ENCODE measurements at regions not wholly inside any gene's neighbourhood (a gene's known extent, or its start where the extent isn't known, plus 50 kb on each side); places are given as distances from the start of the nearest gene placed in this dataset.
"Not testable (repeated sequence)": the region's sequence is repeated elsewhere in the genome, so short reads cannot be mapped to it uniquely, and the experiment has no call there.

- H3K27me3 ChIP-seq (ENCODE audit: control insufficient read depth in 3 of 3, insufficient read depth in 3 of 3, low read length in 3 of 3), result no peaks in the 10 kb centered on the region
- H3K36me3 ChIP-seq (ENCODE audit: control insufficient read depth in 3 of 3, insufficient read depth in 3 of 3, low read length in 3 of 3), result no peaks in the 10 kb centered on the region
Observed at GRCh38 chr5:166595274-166595951, 1696.0 kb upstream of the WWC1 start.

GRCh38 chr5:166596043-166596442, 1695.4 kb upstream of the WWC1 start:
- Histone ChIP-seq H3K9ac (ENCODE audit: low read depth in 1 of 3, low read length in 3 of 3) (no peak overlapping the region), H3K27me3 (ENCODE audit: control insufficient read depth in 3 of 3, insufficient read depth in 3 of 3, low read length in 3 of 3) (no peaks in the 10 kb centered on the region), H3K27ac (ENCODE audit: low read depth, low read length) (no peak overlapping the region), H3K4me1 (ENCODE audit: control insufficient read depth in 3 of 3, insufficient read depth in 3 of 3, low read length in 3 of 3) (no peaks in the 10 kb centered on the region), H3K4me3 (ENCODE audit: low read length in 3 of 3) (no peak overlapping the region), H3K36me3 (ENCODE audit: control insufficient read depth in 3 of 3, insufficient read depth in 3 of 3, low read length in 3 of 3) (no peaks in the 10 kb centered on the region), H3K9me3 (ENCODE audit: control insufficient read depth in 3 of 3, low read length in 3 of 3) (no peaks in the 10 kb centered on the region)

More at GRCh38 chr5:166595274-166595951, 1696.0 kb upstream of the WWC1 start:
- H3K4me3 ChIP-seq (ENCODE audit: low read length in 3 of 3), result no peak overlapping the region
- H3K9me3 ChIP-seq (ENCODE audit: control insufficient read depth in 3 of 3, low read length in 3 of 3), result no peaks in the 10 kb centered on the region
- no peak overlapping the region for H3K27ac ChIP-seq (ENCODE audit: low read depth, low read length)
- H3K9ac ChIP-seq (ENCODE audit: low read depth in 1 of 3, low read length in 3 of 3), result no peak overlapping the region
- H3K4me1 ChIP-seq (ENCODE audit: control insufficient read depth in 3 of 3, insufficient read depth in 3 of 3, low read length in 3 of 3), result no peaks in the 10 kb centered on the region

GRCh38 chr5:166602271-166602670, 1689.2 kb upstream of the WWC1 start:
- H3K27me3 ChIP-seq (ENCODE audit: control insufficient read depth in 3 of 3, insufficient read depth in 3 of 3, low read length in 3 of 3), result no peaks in the 10 kb centered on the region
- no peak overlapping the region for H3K9ac ChIP-seq (ENCODE audit: low read depth in 1 of 3, low read length in 3 of 3)
- H3K9me3 ChIP-seq (ENCODE audit: control insufficient read depth in 3 of 3, low read length in 3 of 3), result no peaks in the 10 kb centered on the region
- no peak overlapping the region for H3K4me3 ChIP-seq (ENCODE audit: low read length in 3 of 3)
- no peak overlapping the region for H3K27ac ChIP-seq (ENCODE audit: low read depth, low read length)
- H3K36me3 ChIP-seq (ENCODE audit: control insufficient read depth in 3 of 3, insufficient read depth in 3 of 3, low read length in 3 of 3), result no peaks in the 10 kb centered on the region
- H3K4me1 ChIP-seq (ENCODE audit: control insufficient read depth in 3 of 3, insufficient read depth in 3 of 3, low read length in 3 of 3), result no peaks in the 10 kb centered on the region

GRCh38 chr5:166617507-166617906, 1673.9 kb upstream of the WWC1 start:
- Histone ChIP-seq H3K27ac (ENCODE audit: low read depth, low read length) (no peak overlapping the region), H3K9me3 (ENCODE audit: control insufficient read depth in 3 of 3, low read length in 3 of 3) (no peaks in the 10 kb centered on the region), H3K4me1 (ENCODE audit: control insufficient read depth in 3 of 3, insufficient read depth in 3 of 3, low read length in 3 of 3) (no peaks in the 10 kb centered on the region), H3K9ac (ENCODE audit: low read depth in 1 of 3, low read length in 3 of 3) (no peak overlapping the region), H3K36me3 (ENCODE audit: control insufficient read depth in 3 of 3, insufficient read depth in 3 of 3, low read length in 3 of 3) (no peaks in the 10 kb centered on the region), H3K27me3 (ENCODE audit: control insufficient read depth in 3 of 3, insufficient read depth in 3 of 3, low read length in 3 of 3) (no peaks in the 10 kb centered on the region), H3K4me3 (ENCODE audit: low read length in 3 of 3) (no peak overlapping the region)

GRCh38 chr5:166618526-166618925, 1672.9 kb upstream of the WWC1 start:
- Histone ChIP-seq H3K9me3 (ENCODE audit: control insufficient read depth in 3 of 3, low read length in 3 of 3) (no peaks in the 10 kb centered on the region), H3K27ac (ENCODE audit: low read depth, low read length) (no peak overlapping the region), H3K9ac (ENCODE audit: low read depth in 1 of 3, low read length in 3 of 3) (no peak overlapping the region), H3K4me1 (ENCODE audit: control insufficient read depth in 3 of 3, insufficient read depth in 3 of 3, low read length in 3 of 3) (no peaks in the 10 kb centered on the region), H3K4me3 (ENCODE audit: low read length in 3 of 3) (no peak overlapping the region), H3K27me3 (ENCODE audit: control insufficient read depth in 3 of 3, insufficient read depth in 3 of 3, low read length in 3 of 3) (no peaks in the 10 kb centered on the region), H3K36me3 (ENCODE audit: control insufficient read depth in 3 of 3, insufficient read depth in 3 of 3, low read length in 3 of 3) (no peaks in the 10 kb centered on the region)

GRCh38 chr5:166624573-166624972, 1666.9 kb upstream of the WWC1 start:
- no peaks in the 10 kb centered on the region for H3K36me3 ChIP-seq (ENCODE audit: control insufficient read depth in 3 of 3, insufficient read depth in 3 of 3, low read length in 3 of 3)
- H3K9ac ChIP-seq (ENCODE audit: low read depth in 1 of 3, low read length in 3 of 3), result no peak overlapping the region
- H3K4me3 ChIP-seq (ENCODE audit: low read length in 3 of 3), result no peak overlapping the region
- no peaks in the 10 kb centered on the region for H3K9me3 ChIP-seq (ENCODE audit: control insufficient read depth in 3 of 3, low read length in 3 of 3)
- H3K4me1 ChIP-seq (ENCODE audit: control insufficient read depth in 3 of 3, insufficient read depth in 3 of 3, low read length in 3 of 3), result no peaks in the 10 kb centered on the region
- no peak overlapping the region for H3K27ac ChIP-seq (ENCODE audit: low read depth, low read length)
- no peaks in the 10 kb centered on the region for H3K27me3 ChIP-seq (ENCODE audit: control insufficient read depth in 3 of 3, insufficient read depth in 3 of 3, low read length in 3 of 3)

DNA sequence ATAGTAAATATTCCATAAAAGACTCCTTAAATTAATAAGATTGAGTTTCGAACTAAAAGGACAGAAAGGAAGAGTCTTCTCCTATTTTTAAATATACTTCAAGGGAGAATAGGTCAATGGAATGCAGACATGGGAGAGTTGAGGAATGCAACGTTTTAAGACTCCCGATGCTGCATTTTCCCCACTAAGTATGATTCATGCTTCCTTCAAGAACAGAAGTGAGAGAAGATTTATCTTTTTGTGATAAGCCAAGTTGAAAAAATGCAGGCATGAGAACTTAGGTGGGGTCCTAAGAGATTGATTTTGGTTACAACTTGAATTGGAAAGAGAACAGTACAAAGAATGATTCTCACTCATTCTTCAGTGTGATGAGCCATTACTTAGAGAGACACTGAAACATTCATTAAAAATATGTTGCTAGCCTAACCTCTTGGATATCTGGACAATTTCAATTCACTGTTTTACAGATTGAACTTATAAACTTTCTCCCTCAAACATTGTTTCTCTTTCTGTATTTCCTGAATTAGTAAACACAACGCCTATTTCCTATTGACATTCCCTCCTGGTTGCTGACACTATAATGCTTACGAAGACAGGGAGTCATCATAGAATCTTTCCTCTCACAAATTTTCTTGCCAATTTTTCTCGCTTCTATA, 1666.1 kb upstream of the WWC1 start:
- Histone ChIP-seq H3K4me1 (ENCODE audit: control insufficient read depth in 3 of 3, insufficient read depth in 3 of 3, low read length in 3 of 3) (no peaks in the 10 kb centered on the region), H3K36me3 (ENCODE audit: control insufficient read depth in 3 of 3, insufficient read depth in 3 of 3, low read length in 3 of 3) (no peaks in the 10 kb centered on the region), H3K9me3 (ENCODE audit: control insufficient read depth in 3 of 3, low read length in 3 of 3) (no peaks in the 10 kb centered on the region), H3K27me3 (ENCODE audit: control insufficient read depth in 3 of 3, insufficient read depth in 3 of 3, low read length in 3 of 3) (no peaks in the 10 kb centered on the region), H3K4me3 (ENCODE audit: low read length in 3 of 3) (no peak overlapping the region), H3K27ac (ENCODE audit: low read depth, low read length) (no peak overlapping the region), H3K9ac (ENCODE audit: low read depth in 1 of 3, low read length in 3 of 3) (no peak overlapping the region)

DNA sequence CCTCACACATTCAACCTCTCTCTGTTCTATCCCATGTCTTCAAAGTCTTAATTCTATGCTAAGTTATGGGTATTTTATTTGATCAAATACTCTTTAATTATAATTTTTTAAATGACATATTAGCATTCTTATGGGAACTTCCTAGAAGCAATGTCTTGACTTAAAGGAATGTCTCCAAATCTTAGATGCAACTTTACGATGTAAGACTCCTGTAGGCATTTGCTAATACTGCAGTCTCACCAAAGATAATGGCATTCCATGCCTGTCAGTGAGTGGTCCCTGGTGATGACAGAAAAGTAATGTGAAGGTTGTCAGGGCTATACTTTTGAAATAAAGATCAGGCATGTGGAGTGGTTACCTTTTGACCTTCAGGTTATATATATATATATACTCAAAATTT, 1654.2 kb upstream of the WWC1 start:
- no peaks in the 10 kb centered on the region for H3K4me1 ChIP-seq (ENCODE audit: control insufficient read depth in 3 of 3, insufficient read depth in 3 of 3, low read length in 3 of 3)
- H3K9ac ChIP-seq (ENCODE audit: low read depth in 1 of 3, low read length in 3 of 3), result no peak overlapping the region
- H3K36me3 ChIP-seq (ENCODE audit: control insufficient read depth in 3 of 3, insufficient read depth in 3 of 3, low read length in 3 of 3), result no peaks in the 10 kb centered on the region
- no peak overlapping the region for H3K27ac ChIP-seq (ENCODE audit: low read depth, low read length)
- H3K27me3 ChIP-seq (ENCODE audit: control insufficient read depth in 3 of 3, insufficient read depth in 3 of 3, low read length in 3 of 3), result no peaks in the 10 kb centered on the region
- H3K4me3 ChIP-seq (ENCODE audit: low read length in 3 of 3), result no peak overlapping the region
- no peaks in the 10 kb centered on the region for H3K9me3 ChIP-seq (ENCODE audit: control insufficient read depth in 3 of 3, low read length in 3 of 3)

GRCh38 chr5:166639151-166639550, 1652.3 kb upstream of the WWC1 start:
- Histone ChIP-seq H3K9me3 (ENCODE audit: control insufficient read depth in 3 of 3, low read length in 3 of 3) (no peaks in the 10 kb centered on the region), H3K4me1 (ENCODE audit: control insufficient read depth in 3 of 3, insufficient read depth in 3 of 3, low read length in 3 of 3) (no peaks in the 10 kb centered on the region), H3K4me3 (ENCODE audit: low read length in 3 of 3) (no peak overlapping the region), H3K27me3 (ENCODE audit: control insufficient read depth in 3 of 3, insufficient read depth in 3 of 3, low read length in 3 of 3) (no peaks in the 10 kb centered on the region), H3K36me3 (ENCODE audit: control insufficient read depth in 3 of 3, insufficient read depth in 3 of 3, low read length in 3 of 3) (no peaks in the 10 kb centered on the region), H3K27ac (ENCODE audit: low read depth, low read length) (no peak overlapping the region), H3K9ac (ENCODE audit: low read depth in 1 of 3, low read length in 3 of 3) (no peak overlapping the region)

DNA sequence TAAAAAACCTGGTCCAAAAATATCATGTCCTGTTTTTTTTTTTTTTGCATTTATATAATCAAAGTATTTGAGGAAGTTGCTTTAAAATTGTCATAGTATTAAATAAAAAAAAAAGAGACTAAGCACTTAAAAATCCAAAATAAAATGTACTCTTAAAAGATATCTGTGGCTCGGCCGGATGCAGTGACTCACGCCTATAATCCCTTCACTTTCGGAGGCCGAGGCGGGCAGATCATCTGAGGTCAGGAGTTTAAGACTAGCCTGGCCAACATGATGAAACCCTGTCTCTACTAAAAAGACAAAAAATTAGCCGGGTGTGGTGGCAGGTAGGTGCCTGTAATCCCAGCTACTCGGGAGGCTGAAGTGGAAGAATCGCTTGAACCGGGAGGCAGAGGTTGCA, 1651.3 kb upstream of the WWC1 start:
- H3K27me3 ChIP-seq (ENCODE audit: control insufficient read depth in 3 of 3, insufficient read depth in 3 of 3, low read length in 3 of 3); H3K27ac ChIP-seq (ENCODE audit: low read depth, low read length); H3K9me3 ChIP-seq (ENCODE audit: control insufficient read depth in 3 of 3, low read length in 3 of 3); H3K4me3 ChIP-seq (ENCODE audit: low read length in 3 of 3); H3K36me3 ChIP-seq (ENCODE audit: control insufficient read depth in 3 of 3, insufficient read depth in 3 of 3, low read length in 3 of 3); H3K4me1 ChIP-seq (ENCODE audit: control insufficient read depth in 3 of 3, insufficient read depth in 3 of 3, low read length in 3 of 3); H3K9ac ChIP-seq (ENCODE audit: low read depth in 1 of 3, low read length in 3 of 3): not testable (repeated sequence)

Measured in skeletal muscle tissue (tissue), 3 donors.